Activated B cell treated with CpG ODN at 0.5 μM for 24 hours (primary cell): ENCODE measurements at regions not wholly inside any gene's neighbourhood (a gene's known extent, or its start where the extent isn't known, plus 50 kb on each side); places are given as distances from the start of the nearest gene placed in this dataset.

Source experiments
- ATAC-seq: fragments of 200-7000 bp; cut with Tn5 transposase; one replicate; pipeline ENCODE4 v1.10.0; 2021; ENCODE audit warnings: low read depth, mild to moderate bottlenecking, moderate library complexity
- CTCF ChIA-PET: fragments of 350-600 bp; sonication (Branson Sonifier 250); formaldehyde crosslinking; loops from one replicate; lab custom pipeline; 2021; ENCODE audit warnings: antibody characterized with exemption; lab: Charles Lee
- POLR2A ChIA-PET: fragments of 350-600 bp; sonication (Branson Sonifier 250); formaldehyde crosslinking; loops from one replicate; lab custom pipeline; 2021; ENCODE audit warnings: antibody characterized with exemption; lab: Charles Lee
- DNase-seq: peaks from one replicate; pipeline ENCODE4 v3.0.0; 2022
- H3K27ac Mint-ChIP-seq: one replicate; pipeline ENCODE4 v1.8.0; 2020; ENCODE audit warnings: mixed read lengths
- H3K27me3 Mint-ChIP-seq: one replicate; pipeline ENCODE4 v1.8.0; 2021; ENCODE audit warnings: mixed read lengths
- H3K36me3 Mint-ChIP-seq: one replicate; pipeline ENCODE4 v1.8.0; 2021; ENCODE audit warnings: low read depth, mixed read lengths
- H3K4me1 Mint-ChIP-seq: one replicate; pipeline ENCODE4 v1.8.0; 2021; ENCODE audit warnings: mixed read lengths
- H3K4me3 Mint-ChIP-seq: one replicate; pipeline ENCODE4 v1.8.0; 2020; ENCODE audit warnings: mild to moderate bottlenecking, mixed read lengths
- H3K9me3 Mint-ChIP-seq: one replicate; pipeline ENCODE4 v1.8.0; 2020; ENCODE audit warnings: mixed read lengths
- CTCF ChIP-seq: fragments of 200-600 bp; IDR thresholded peaks from one replicate; pipeline ENCODE4 v1.8.0; 2022; ENCODE audit warnings: antibody characterized with exemption, mild to moderate bottlenecking
- intact Hi-C: fragments of 100-400 bp; cut with micrococcal nuclease; formaldehyde crosslinking; loops from one replicate; pipeline ENCODE4 v1.15.1; 2024

DNA sequence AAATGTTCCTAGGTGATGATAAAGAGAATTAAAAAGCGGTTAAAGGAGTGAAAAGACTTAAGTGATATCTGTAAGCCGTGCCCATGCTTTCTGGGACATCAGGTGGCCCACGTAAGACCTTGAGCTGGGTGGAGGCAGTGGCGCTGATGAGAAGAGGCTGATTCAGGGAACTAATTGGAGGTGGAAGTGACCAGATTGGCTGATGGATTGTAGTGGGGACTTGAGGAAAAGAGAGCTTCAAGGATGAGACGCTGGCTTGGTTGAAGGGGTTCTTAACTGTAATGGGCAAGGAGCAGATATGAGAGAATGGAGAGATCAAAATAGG lies 69.1 kb upstream of the EP300 start:
- Mint-ChIP-seq H3K4me3 (peak overlapping the region; percentile 85), H3K27ac (peak overlapping the region; percentile 87), H3K9me3 (no peaks in the 10 kb centered on the region), H3K36me3 (peaks cover 2% of the 10 kb centered on the region), H3K4me1 (peaks cover 19% of the 10 kb centered on the region), H3K27me3 (no peaks in the 10 kb centered on the region)
- intact Hi-C loops = loop anchor here (2.0 kb wide), 2 partner anchors 100 to 166 kb away; partner anchors contain the start of genes ST13 and XPNPEP3
- ATAC-seq = no peak
- ChIA-PET CTCF (interaction anchor here (1.1 kb wide), 1 partner anchor 214 kb away, joined by 3 read pairs; no protein-coding TSS in a partner anchor), POLR2A (interaction anchor here (0.5 to 3.5 kb wide), 12 partner anchors 12 to 167 kb away, joined by 3 to 122 read pairs (median 5); partner anchors contain the start of genes EP300, RBX1 and ST13)
- no peak for TF ChIP-seq CTCF
- no peak for DNase-seq

DNA sequence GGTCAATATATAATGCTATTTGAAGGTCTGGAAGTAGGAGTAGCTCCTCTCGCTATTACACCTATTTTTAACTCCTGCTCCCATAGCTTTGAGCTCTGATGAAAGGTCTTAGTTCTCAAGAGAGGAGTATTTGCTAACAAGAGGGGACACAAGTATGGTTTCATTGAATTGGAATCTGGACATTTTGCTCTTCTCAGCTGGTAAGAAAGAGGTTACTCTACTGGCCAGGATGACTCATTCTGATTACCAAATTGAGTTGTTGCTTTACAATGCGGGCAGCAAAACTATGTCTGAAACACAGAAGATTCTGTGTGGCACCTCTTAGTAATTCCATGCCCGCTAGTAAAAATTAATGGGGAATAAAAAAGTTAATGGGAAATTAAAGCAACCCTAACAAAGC lies 63.6 kb upstream of the EP300 start:
- Mint-ChIP-seq H3K27ac (no peak overlapping the region), H3K9me3 (no peaks in the 10 kb centered on the region), H3K27me3 (no peaks in the 10 kb centered on the region), H3K36me3 (no peaks in the 10 kb centered on the region), H3K4me1 (no peaks in the 10 kb centered on the region), H3K4me3 (no peak overlapping the region)
- CTCF ChIA-PET = interaction anchor here (1.8 kb wide), 1 partner anchor 106 kb away, joined by 6 read pairs; no protein-coding TSS in a partner anchor
- no peak for ATAC-seq
- intact Hi-C loops = no loop called here
- TF ChIP-seq CTCF = no peak
- POLR2A ChIA-PET = interaction anchor here (0.7 kb wide), 3 partner anchors 63 to 264 kb away, joined by 3 read pairs; partner anchors contain the start of gene EP300
- DNase-seq = no peak

DNA sequence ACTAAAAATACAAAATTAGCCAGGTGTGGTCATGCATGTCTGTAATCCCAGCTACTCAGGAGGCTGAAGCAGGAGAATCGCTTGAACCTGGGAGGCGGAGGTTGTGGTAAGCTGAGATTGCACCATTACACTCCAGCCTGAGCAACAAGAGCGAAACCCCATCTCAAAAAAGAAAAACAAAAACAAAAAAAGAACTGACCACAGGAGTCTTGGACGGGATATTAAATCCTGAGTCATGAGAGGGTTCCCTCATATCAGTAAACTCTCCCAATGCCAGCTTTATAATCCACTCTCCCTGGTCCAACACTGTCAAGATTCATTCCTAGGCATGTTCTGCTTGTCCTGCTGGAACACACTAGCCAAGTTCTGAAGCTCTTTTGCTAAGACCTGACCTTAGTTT lies 61.5 kb upstream of the EP300 start:
- no peaks in the 10 kb centered on the region for H3K36me3 Mint-ChIP-seq
- peaks cover 2% of the 10 kb centered on the region for H3K27me3 Mint-ChIP-seq
- H3K4me3 Mint-ChIP-seq = no peak overlapping the region
- DNase-seq (no peak), ATAC-seq (no peak)
- intact Hi-C loops = no loop called here
- no peaks in the 10 kb centered on the region for H3K9me3 Mint-ChIP-seq
- ChIA-PET CTCF (no interaction called here), POLR2A (interaction anchor here (1.5 kb wide), 1 partner anchor 79 kb away, joined by 3 read pairs; the partner anchor contains the start of gene RBX1)
- H3K4me1 Mint-ChIP-seq = no peaks in the 10 kb centered on the region
- no peak for TF ChIP-seq CTCF
- H3K27ac Mint-ChIP-seq = no peak overlapping the region

DNA sequence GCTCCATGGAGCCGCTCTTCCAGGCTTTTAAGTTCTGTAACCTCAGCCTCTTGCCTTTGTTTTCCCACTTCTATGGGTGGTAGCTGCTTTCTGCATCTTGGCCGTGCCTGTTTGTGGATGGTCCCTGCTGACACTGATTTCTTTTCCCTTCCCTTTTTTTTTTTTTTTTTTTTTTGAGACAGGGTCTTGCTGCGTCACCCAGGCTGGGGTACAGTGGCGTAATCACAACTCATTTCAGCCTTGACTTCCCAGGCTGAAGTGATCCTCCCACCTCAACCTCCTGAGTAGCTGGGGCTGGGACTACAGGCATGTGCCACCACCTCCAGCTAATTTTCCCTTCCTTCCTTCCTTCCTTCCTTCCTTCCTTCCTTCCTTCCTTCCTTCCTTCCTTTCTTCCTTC lies 57.7 kb upstream of the EP300 start:
- ATAC-seq = no peak
- DNase-seq = no peak
- Mint-ChIP-seq H3K4me1 (no peaks in the 10 kb centered on the region), H3K27ac (no peak overlapping the region), H3K36me3 (no peaks in the 10 kb centered on the region), H3K4me3 (no peak overlapping the region), H3K27me3 (peaks cover 2% of the 10 kb centered on the region), H3K9me3 (no peaks in the 10 kb centered on the region)
- intact Hi-C loops = no loop called here
- CTCF ChIA-PET = no interaction called here
- POLR2A ChIA-PET = interaction anchor here (0.7 kb wide), 1 partner anchor 1577 kb away, joined by 10 read pairs; no protein-coding TSS in a partner anchor
- no peak for TF ChIP-seq CTCF

DNA sequence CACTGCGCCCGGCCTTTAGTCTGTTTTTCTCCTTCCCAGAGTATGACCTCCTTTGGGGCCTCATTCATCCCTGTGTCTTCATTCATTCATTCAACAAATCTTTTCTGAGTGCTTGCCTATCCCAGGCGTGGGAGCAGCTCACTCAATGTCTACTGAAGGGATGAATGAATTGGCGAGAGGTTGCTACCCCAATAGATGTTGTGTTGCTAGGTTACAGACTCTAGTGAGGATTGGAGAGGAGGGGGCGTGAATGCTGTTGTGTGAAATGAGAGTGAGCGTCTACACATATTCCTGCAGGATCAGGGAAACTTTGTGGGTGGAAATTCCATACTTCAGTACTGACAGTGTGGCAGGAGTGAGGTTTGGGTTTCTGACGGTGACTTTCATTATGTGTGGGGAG lies 55.5 kb upstream of the EP300 start:
- TF ChIP-seq CTCF = no peak
- Mint-ChIP-seq H3K27me3 (peaks cover 2% of the 10 kb centered on the region), H3K4me3 (no peak overlapping the region), H3K36me3 (no peaks in the 10 kb centered on the region), H3K27ac (no peak overlapping the region), H3K9me3 (no peaks in the 10 kb centered on the region), H3K4me1 (no peaks in the 10 kb centered on the region)
- ATAC-seq = no peak
- intact Hi-C loops = no loop called here
- ChIA-PET CTCF (no interaction called here), POLR2A (interaction anchor here (0.6 to 0.7 kb wide), 3 partner anchors 27 to 102 kb away, joined by 5 to 12 read pairs (median 5); no protein-coding TSS in a partner anchor)
- no peak for DNase-seq
